CD4-positive, alpha-beta memory T cell (primary cell): ENCODE measurements at regions not wholly inside any gene's neighbourhood (a gene's known extent, or its start where the extent isn't known, plus 50 kb on each side); places are given as distances from the start of the nearest gene placed in this dataset.

Experiments used
- CTCF ChIA-PET: fragments of 350-600 bp; sonication (Branson Sonifier 250); formaldehyde crosslinking; loops from one replicate; lab custom pipeline; 2021; ENCODE audit warnings: inconsistent platforms; ENCODE audit not compliant: partially characterized antibody; lab: Charles Lee
- POLR2A ChIA-PET: fragments of 350-600 bp; sonication (Branson Sonifier 250); formaldehyde crosslinking; loops from one replicate; lab custom pipeline; 2021; ENCODE audit not compliant: partially characterized antibody; lab: Charles Lee
- DNase-seq, 5 donors: peaks; one replicate each; pipeline versions ENCODE4 v3.0.0 to v3.0.0-alpha.2; 2020 to 2022; ENCODE audit warnings: mixed read lengths in 1 of 5
- H3K27ac ChIP-seq: one replicate; pipeline ENCODE4 v1.7.0; 2013; ENCODE audit warnings: low read depth, low read length
- H3K27me3 ChIP-seq: 2 replicates; pipeline ENCODE4 v1.7.0; 2013; ENCODE audit warnings: mild to moderate bottlenecking, low read length, moderate library complexity; ENCODE audit not compliant: insufficient read depth
- H3K36me3 ChIP-seq: 2 replicates; pipeline ENCODE4 v1.7.0; 2013; ENCODE audit warnings: mild to moderate bottlenecking, low read length, moderate library complexity; ENCODE audit not compliant: insufficient read depth
- H3K4me1 ChIP-seq: 2 replicates; pipeline ENCODE4 v1.7.0; 2013; ENCODE audit warnings: mild to moderate bottlenecking, low read length, moderate library complexity; ENCODE audit not compliant: insufficient read depth
- H3K4me3 ChIP-seq, 2 donors: one replicate each; pipeline ENCODE4 v1.7.0; 2013; ENCODE audit warnings: low read length in 2 of 2, mild to moderate bottlenecking in 1 of 2
- H3K9me3 ChIP-seq, 2 donors: one replicate each; pipeline ENCODE4 v1.7.0; 2013; ENCODE audit warnings: low read length in 2 of 2, control low read depth in 1 of 2; ENCODE audit not compliant: control insufficient read depth in 1 of 2
- H3K27ac Mint-ChIP-seq, 7 donors: one replicate each; pipeline ENCODE4 v1.8.0; 2020 to 2021; ENCODE audit warnings: mixed read lengths in 7 of 7, mild to moderate bottlenecking in 6 of 7, inconsistent platforms in 3 of 7, moderate library complexity in 3 of 7
- H3K27me3 Mint-ChIP-seq, 2 donors: one replicate each; pipeline ENCODE4 v1.8.0; 2020 to 2021; ENCODE audit warnings: mixed read lengths in 2 of 2
- H3K36me3 Mint-ChIP-seq, 2 donors: one replicate each; pipeline ENCODE4 v1.8.0; 2020 to 2021; ENCODE audit warnings: mixed read lengths in 2 of 2, inconsistent platforms in 1 of 2, mild to moderate bottlenecking in 1 of 2
- H3K4me1 Mint-ChIP-seq, 4 donors: one replicate each; pipeline ENCODE4 v1.8.0; 2020 to 2021; ENCODE audit warnings: mixed read lengths in 4 of 4, mild to moderate bottlenecking in 1 of 4
- H3K4me3 Mint-ChIP-seq, 8 donors: one replicate each; pipeline ENCODE4 v1.8.0; 2020 to 2021; ENCODE audit warnings: mixed read lengths in 8 of 8, mild to moderate bottlenecking in 7 of 8, moderate library complexity in 6 of 8, inconsistent platforms in 3 of 8
- H3K9me3 Mint-ChIP-seq, 8 donors: one replicate each; pipeline ENCODE4 v1.8.0; 2020 to 2021; ENCODE audit warnings: mixed read lengths in 8 of 8, mild to moderate bottlenecking in 5 of 8, inconsistent platforms in 3 of 8, moderate library complexity in 1 of 8
- intact Hi-C: fragments of 100-400 bp; cut with micrococcal nuclease; formaldehyde crosslinking; loops from one replicate; pipeline ENCODE4 v1.15.1; 2023

GRCh38 chr12:4969405-4969804 is 59.7 kb downstream of the KCNA1 start:
- Histone ChIP-seq H3K4me1 (no peaks in the 10 kb centered on the region), H3K9me3 (no peaks in the 10 kb centered on the region), H3K27me3 (no peaks in the 10 kb centered on the region), H3K36me3 (no peaks in the 10 kb centered on the region), H3K4me3 (no peak overlapping the region), H3K27ac (no peak overlapping the region)
- Mint-ChIP-seq H3K27ac (no peak overlapping the region), H3K9me3 (peaks cover 0 to 3% (median 0%) of the 10 kb centered on the region in 8 donors), H3K27me3 (peaks cover 18% of the 10 kb centered on the region in 2 donors), H3K4me1 (no peaks in the 10 kb centered on the region), H3K36me3 (no peaks in the 10 kb centered on the region), H3K4me3 (no peak overlapping the region)
- POLR2A ChIA-PET = no interaction called here
- intact Hi-C loops = no loop called here
- CTCF ChIA-PET = no interaction called here
- no peak for DNase-seq

DNA sequence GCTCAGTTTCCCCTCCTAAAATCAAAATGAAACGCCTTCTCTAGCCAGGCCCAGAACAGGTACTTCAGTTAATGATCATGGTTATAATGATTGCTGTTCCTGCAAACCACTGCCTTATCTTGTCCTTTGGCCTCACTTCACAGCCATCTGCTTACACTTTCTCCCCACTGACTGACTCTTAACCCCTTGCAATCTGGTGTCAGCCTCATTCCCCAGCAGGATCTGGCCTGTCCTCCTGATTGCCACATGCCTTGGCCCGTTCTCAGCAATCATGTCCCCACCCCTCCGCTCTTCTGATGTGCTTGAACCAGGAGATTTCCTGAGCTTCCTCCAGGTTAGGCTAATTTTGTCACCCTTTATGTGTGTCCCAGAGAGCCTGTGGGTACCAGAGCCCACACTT is 64.5 kb downstream of the KCNA1 start:
- Mint-ChIP-seq H3K4me1 (no peaks in the 10 kb centered on the region), H3K36me3 (no peaks in the 10 kb centered on the region), H3K27me3 (peaks cover 17 to 27% of the 10 kb centered on the region in 2 donors), H3K27ac (no peak overlapping the region), H3K4me3 (no peak overlapping the region), H3K9me3 (no peaks in the 10 kb centered on the region)
- no peak for DNase-seq
- H3K36me3 ChIP-seq = no peaks in the 10 kb centered on the region
- no peaks in the 10 kb centered on the region for H3K4me1 ChIP-seq
- POLR2A ChIA-PET = no interaction called here
- H3K9me3 ChIP-seq = no peaks in the 10 kb centered on the region
- intact Hi-C loops = no loop called here
- H3K4me3 ChIP-seq = no peak overlapping the region
- CTCF ChIA-PET = no interaction called here
- H3K27ac ChIP-seq = no peak overlapping the region
- H3K27me3 ChIP-seq = no peaks in the 10 kb centered on the region

DNA sequence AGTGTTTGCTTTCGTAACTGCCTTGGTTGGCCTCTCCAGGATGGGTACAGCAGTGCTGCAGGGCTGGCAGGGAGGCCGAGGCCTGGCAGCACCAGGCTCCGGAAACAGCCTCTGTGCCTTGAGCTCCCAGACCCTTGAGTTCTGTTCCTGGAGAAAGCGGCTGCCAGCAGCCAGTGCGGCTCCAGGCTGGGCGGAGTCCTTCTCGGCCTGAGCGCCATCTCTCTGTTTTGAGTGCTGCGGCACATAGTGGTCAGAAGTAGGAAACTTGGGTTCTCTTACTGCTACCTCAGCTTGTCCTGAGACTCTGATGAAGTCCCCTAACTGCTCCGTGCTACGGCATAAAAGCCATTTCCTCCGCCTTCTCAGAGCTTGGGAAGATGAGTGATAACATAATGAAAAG is 65.9 kb downstream of the KCNA1 start:
- POLR2A ChIA-PET = no interaction called here
- H3K4me1 Mint-ChIP-seq = no peaks in the 10 kb centered on the region
- H3K4me3 ChIP-seq = no peak overlapping the region
- H3K36me3 Mint-ChIP-seq = no peaks in the 10 kb centered on the region
- no peak overlapping the region for H3K4me3 Mint-ChIP-seq
- H3K9me3 ChIP-seq = no peaks in the 10 kb centered on the region
- no peak for DNase-seq
- H3K27me3 Mint-ChIP-seq = peaks cover 18 to 27% of the 10 kb centered on the region in 2 donors
- H3K27me3 ChIP-seq = no peaks in the 10 kb centered on the region
- H3K36me3 ChIP-seq = no peaks in the 10 kb centered on the region
- no peak overlapping the region for H3K27ac Mint-ChIP-seq
- CTCF ChIA-PET = no interaction called here
- H3K27ac ChIP-seq = no peak overlapping the region
- H3K4me1 ChIP-seq = no peaks in the 10 kb centered on the region
- intact Hi-C loops = no loop called here
- no peaks in the 10 kb centered on the region for H3K9me3 Mint-ChIP-seq

- Mint-ChIP-seq H3K36me3 (no peaks in the 10 kb centered on the region), H3K4me1 (no peaks in the 10 kb centered on the region), H3K4me3 (no peak overlapping the region), H3K27ac (no peak overlapping the region), H3K9me3 (no peaks in the 10 kb centered on the region), H3K27me3 (peaks cover 13 to 24% of the 10 kb centered on the region in 2 donors)
- Histone ChIP-seq H3K4me1 (no peaks in the 10 kb centered on the region), H3K27ac (no peak overlapping the region), H3K9me3 (no peaks in the 10 kb centered on the region), H3K36me3 (no peaks in the 10 kb centered on the region), H3K4me3 (no peak overlapping the region), H3K27me3 (no peaks in the 10 kb centered on the region)
- ChIA-PET POLR2A (no interaction called here), CTCF (no interaction called here)
- intact Hi-C loops = no loop called here
- DNase-seq = no peak
Observed at GRCh38 chr12:4977102-4977501, 66.6 kb upstream of the KCNA5 start.

DNA sequence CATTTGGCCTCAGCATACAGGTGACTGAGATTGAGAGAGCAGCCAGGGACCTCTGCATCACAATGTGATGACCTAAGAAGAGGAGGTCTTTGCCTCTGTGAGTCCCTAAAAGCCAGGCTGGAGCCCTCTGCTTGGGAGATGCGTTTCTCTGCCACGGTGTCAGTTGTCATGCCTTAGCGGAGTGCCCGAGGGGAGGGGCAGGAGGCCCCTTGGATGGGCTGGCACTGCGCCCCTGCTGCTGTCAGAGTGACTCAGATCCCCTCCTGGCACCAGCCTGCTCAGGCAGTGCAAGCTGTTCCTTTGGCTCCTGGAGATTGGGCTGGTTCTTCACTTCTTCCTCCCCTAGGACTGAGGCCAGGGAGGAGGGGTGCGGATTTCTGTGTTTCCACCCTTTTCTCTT is 64.9 kb upstream of the KCNA5 start:
- Mint-ChIP-seq H3K36me3 (no peaks in the 10 kb centered on the region), H3K9me3 (peaks cover 0 to 2% (median 0%) of the 10 kb centered on the region in 8 donors), H3K4me3 (no peak overlapping the region), H3K4me1 (no peaks in the 10 kb centered on the region), H3K27ac (no peak overlapping the region), H3K27me3 (peaks cover 15 to 26% of the 10 kb centered on the region in 2 donors)
- ChIA-PET POLR2A (no interaction called here), CTCF (no interaction called here)
- Histone ChIP-seq H3K27me3 (no peaks in the 10 kb centered on the region), H3K4me1 (no peaks in the 10 kb centered on the region), H3K9me3 (no peaks in the 10 kb centered on the region), H3K4me3 (no peak overlapping the region), H3K36me3 (no peaks in the 10 kb centered on the region), H3K27ac (no peak overlapping the region)
- intact Hi-C loops = no loop called here
- no peak for DNase-seq

DNA sequence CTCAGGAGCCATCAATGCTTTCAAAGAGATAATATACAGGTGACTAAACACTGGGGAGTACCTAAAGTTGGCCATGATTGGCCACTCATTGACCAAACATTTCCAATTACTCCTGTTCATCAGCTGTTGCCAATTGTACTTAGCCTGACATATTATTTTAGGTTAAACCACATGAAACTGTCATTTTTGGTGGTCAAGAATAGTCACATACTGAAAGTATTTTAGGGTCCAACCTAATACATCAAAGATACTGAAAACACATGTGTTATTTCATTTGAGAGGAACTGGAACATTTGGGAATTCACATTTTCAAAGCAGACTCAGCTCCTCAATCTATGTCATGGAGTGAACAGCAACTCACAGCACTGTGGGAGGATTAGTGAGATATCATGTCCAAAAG is 63.9 kb upstream of the KCNA5 start:
- intact Hi-C loops = no loop called here
- no peak overlapping the region for H3K4me3 ChIP-seq
- DNase-seq = no peak
- POLR2A ChIA-PET = no interaction called here
- peaks cover 0 to 2% (median 0%) of the 10 kb centered on the region in 8 donors for H3K9me3 Mint-ChIP-seq
- H3K36me3 ChIP-seq = no peaks in the 10 kb centered on the region
- no peak overlapping the region for H3K27ac Mint-ChIP-seq
- H3K27me3 Mint-ChIP-seq = peaks cover 16 to 24% of the 10 kb centered on the region in 2 donors
- H3K4me1 Mint-ChIP-seq = no peaks in the 10 kb centered on the region
- H3K4me3 Mint-ChIP-seq = no peak overlapping the region
- H3K9me3 ChIP-seq = no peaks in the 10 kb centered on the region
- no peaks in the 10 kb centered on the region for H3K27me3 ChIP-seq
- CTCF ChIA-PET = no interaction called here
- H3K4me1 ChIP-seq = no peaks in the 10 kb centered on the region
- H3K27ac ChIP-seq = no peak overlapping the region
- H3K36me3 Mint-ChIP-seq = no peaks in the 10 kb centered on the region

DNA sequence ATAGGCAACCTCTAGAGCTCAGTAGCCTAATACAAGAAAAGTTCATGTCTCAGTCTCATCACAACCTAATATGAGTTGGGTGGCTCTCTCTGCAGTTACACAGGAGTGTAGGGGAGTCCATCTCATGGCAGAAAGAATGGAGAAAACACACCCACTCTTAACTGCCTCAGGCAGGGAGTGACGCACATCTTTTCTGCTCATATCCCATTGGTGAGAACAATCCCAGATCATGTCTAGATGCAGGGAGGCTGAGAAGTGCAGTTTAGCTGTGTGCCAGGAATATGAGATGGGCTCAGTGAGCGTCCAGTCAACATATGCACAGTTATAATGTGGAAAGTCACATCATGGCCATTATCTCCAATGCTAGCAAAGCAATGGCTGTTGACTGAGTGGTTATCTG is 59.3 kb upstream of the KCNA5 start:
- H3K27ac Mint-ChIP-seq = no peak overlapping the region
- H3K9me3 ChIP-seq = no peaks in the 10 kb centered on the region
- intact Hi-C loops = no loop called here

DNA sequence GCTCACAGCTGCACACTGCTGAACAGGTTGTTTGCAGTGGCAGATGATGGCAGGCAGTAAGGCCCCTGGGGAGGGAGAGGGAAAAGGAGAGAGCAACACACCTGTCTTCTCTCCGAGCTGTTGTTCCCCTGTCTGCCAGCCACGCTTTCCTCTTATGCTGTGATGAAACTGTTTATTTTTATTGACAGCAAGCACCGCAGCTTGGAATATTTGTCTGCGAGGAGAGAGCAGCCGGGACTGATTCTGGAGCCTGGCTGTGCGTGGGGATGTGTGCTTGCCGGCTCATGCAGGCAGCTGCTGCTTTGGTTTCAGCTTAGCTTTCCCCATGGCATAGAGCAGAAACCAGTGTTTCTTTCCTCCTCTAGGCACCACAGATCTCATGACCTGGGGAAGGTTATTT is 58.7 kb upstream of the KCNA5 start:
- ChIA-PET CTCF (interaction anchor here (1.5 kb wide), 1 partner anchor 37 kb away, joined by 3 read pairs; no protein-coding TSS in a partner anchor), POLR2A (no interaction called here)
- H3K27me3 Mint-ChIP-seq = peaks cover 18 to 24% of the 10 kb centered on the region in 2 donors
- no peak overlapping the region for H3K27ac Mint-ChIP-seq
- Histone ChIP-seq H3K4me3 (no peak overlapping the region), H3K27me3 (peaks cover 3% of the 10 kb centered on the region), H3K36me3 (no peaks in the 10 kb centered on the region), H3K9me3 (no peaks in the 10 kb centered on the region), H3K4me1 (no peaks in the 10 kb centered on the region), H3K27ac (no peak overlapping the region)
- intact Hi-C loops = no loop called here
- no peak for DNase-seq
- no peak overlapping the region for H3K4me3 Mint-ChIP-seq
- peaks cover 0 to 2% (median 0%) of the 10 kb centered on the region in 8 donors for H3K9me3 Mint-ChIP-seq
- no peaks in the 10 kb centered on the region for H3K36me3 Mint-ChIP-seq
- no peaks in the 10 kb centered on the region for H3K4me1 Mint-ChIP-seq

More for the DNA sequence above, 59.3 kb upstream of the KCNA5 start:
- ChIA-PET CTCF (no interaction called here), POLR2A (no interaction called here)
- no peak for DNase-seq
- Histone ChIP-seq H3K27ac (no peak overlapping the region), H3K27me3 (peaks cover 3% of the 10 kb centered on the region), H3K36me3 (no peaks in the 10 kb centered on the region), H3K4me1 (no peaks in the 10 kb centered on the region), H3K4me3 (no peak overlapping the region)
- Mint-ChIP-seq H3K4me3 (no peak overlapping the region), H3K9me3 (peaks cover 0 to 2% (median 0%) of the 10 kb centered on the region in 8 donors), H3K36me3 (no peaks in the 10 kb centered on the region), H3K27me3 (peaks cover 21 to 23% of the 10 kb centered on the region in 2 donors), H3K4me1 (no peaks in the 10 kb centered on the region)
